Vagina (tissue), 2 donors: ENCODE measurements at regions not wholly inside any gene's neighbourhood (a gene's known extent, or its start where the extent isn't known, plus 50 kb on each side); places are given as distances from the start of the nearest gene placed in this dataset.

Source experiments
- POLR2A ChIP-seq, 2 donors: fragments of 450-650 bp; IDR thresholded peaks; one replicate each; pipeline ENCODE4 v1.6.1; 2017; ENCODE audit warnings: antibody characterized with exemption in 2 of 2, mild to moderate bottlenecking in 2 of 2, moderate library complexity in 2 of 2
- TF ChIP-seq, protein P1 (sequence below), 3 experiments: fragments of 450-650 bp in 2 of 3; fragments of 200-600 bp in 1 of 3; sonication (generic) in 1 of 3; IDR thresholded peaks; one replicate each; pipeline ENCODE4 v1.5.1; 2017 to 2019; ENCODE audit warnings: antibody characterized with exemption in 3 of 3, mild to moderate bottlenecking in 2 of 3, moderate library complexity in 2 of 3

DNA sequence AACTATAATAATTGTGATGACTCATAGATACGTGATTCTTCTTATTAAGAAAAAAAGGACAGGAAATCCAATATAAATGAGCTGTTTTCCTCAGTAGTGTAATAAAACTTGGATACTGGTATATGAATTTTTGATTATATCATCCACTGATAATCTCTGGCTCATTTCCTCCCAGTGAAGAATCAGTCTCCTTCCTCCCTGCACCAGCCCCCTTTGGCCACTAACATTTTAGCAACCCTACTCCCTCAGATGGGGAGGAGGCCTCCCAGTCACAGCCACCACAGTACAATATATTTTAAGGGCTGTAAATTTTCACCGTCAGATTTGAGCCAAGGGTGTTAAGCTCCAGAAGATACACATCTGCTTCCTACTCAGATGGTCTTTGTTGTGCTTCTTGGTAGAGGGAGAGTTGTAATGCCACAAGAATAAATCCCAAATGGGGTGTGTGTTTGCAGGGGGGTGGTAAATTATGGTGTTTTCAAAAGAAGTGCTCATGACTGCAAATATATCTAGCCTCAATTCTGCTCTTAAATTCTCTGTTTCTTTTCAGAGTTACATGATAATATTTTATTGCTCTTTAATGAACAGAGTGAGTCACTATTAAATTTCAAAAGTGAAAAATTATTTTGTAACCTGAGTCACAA, 153.5 kb downstream of the HLX start:
- TF ChIP-seq, protein P1, sequence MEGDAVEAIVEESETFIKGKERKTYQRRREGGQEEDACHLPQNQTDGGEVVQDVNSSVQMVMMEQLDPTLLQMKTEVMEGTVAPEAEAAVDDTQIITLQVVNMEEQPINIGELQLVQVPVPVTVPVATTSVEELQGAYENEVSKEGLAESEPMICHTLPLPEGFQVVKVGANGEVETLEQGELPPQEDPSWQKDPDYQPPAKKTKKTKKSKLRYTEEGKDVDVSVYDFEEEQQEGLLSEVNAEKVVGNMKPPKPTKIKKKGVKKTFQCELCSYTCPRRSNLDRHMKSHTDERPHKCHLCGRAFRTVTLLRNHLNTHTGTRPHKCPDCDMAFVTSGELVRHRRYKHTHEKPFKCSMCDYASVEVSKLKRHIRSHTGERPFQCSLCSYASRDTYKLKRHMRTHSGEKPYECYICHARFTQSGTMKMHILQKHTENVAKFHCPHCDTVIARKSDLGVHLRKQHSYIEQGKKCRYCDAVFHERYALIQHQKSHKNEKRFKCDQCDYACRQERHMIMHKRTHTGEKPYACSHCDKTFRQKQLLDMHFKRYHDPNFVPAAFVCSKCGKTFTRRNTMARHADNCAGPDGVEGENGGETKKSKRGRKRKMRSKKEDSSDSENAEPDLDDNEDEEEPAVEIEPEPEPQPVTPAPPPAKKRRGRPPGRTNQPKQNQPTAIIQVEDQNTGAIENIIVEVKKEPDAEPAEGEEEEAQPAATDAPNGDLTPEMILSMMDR (IDR thresholded peaks at IDR 0.05): no peak
- no peak for TF ChIP-seq POLR2A (IDR thresholded peaks at IDR 0.05)
